Fibroblast of mammary gland (primary cell): ENCODE measurements at regions not wholly inside any gene's neighbourhood (a gene's known extent, or its start where the extent isn't known, plus 50 kb on each side); places are given as distances from the start of the nearest gene placed in this dataset.
A peak's percentile ranks its signal among the peaks of the same experiment; 100 is the strongest.

Experiments
- DNase-seq: peaks from one replicate; pipeline ENCODE4 v3.0.0-alpha.2; 2010; ENCODE audit warnings: low read depth
- H3K4me3 ChIP-seq: 2 replicates; pipeline ENCODE4 v1.5.1; 2011; ENCODE audit warnings: low read depth, mild to moderate bottlenecking, low read length, moderate library complexity; ENCODE audit not compliant: control insufficient read depth
- CTCF ChIP-seq: conservative IDR thresholded peaks from 2 replicates; pipeline ENCODE4 v1.5.1; 2011; ENCODE audit warnings: low read depth, low read length, inconsistent platforms; ENCODE audit not compliant: control insufficient read depth, insufficient read depth

GRCh38 chr12:108454539-108455139 is 60.4 kb upstream of the FICD start:
- DNase-seq, result no peak
- no peak for TF ChIP-seq CTCF
- H3K4me3 ChIP-seq, result no peak overlapping the region

GRCh38 chr12:108449478-108449877 is 65.6 kb upstream of the FICD start:
- no peak for DNase-seq
- no peak overlapping the region for H3K4me3 ChIP-seq
- no peak for TF ChIP-seq CTCF

GRCh38 chr12:108448246-108448645 is 66.8 kb upstream of the FICD start:
- no peak for TF ChIP-seq CTCF
- no peak overlapping the region for H3K4me3 ChIP-seq
- no peak for DNase-seq

GRCh38 chr12:108447168-108447832 is 67.8 kb upstream of the FICD start:
- no peak overlapping the region for H3K4me3 ChIP-seq
- peak; percentile 59 for DNase-seq
- no peak for TF ChIP-seq CTCF

- H3K4me3 ChIP-seq, result no peak overlapping the region
- DNase-seq, result peak; percentile 18
- TF ChIP-seq CTCF, result no peak
Measured at GRCh38 chr12:108446766-108447165, 68.3 kb upstream of the FICD start.

GRCh38 chr12:108442910-108443309 is 72.2 kb upstream of the FICD start:
- no peak overlapping the region for H3K4me3 ChIP-seq
- DNase-seq, result no peak
- TF ChIP-seq CTCF, result no peak

- no peak for DNase-seq
- no peak overlapping the region for H3K4me3 ChIP-seq
- no peak for TF ChIP-seq CTCF
Measured at GRCh38 chr12:108442067-108442466, 73.0 kb upstream of the FICD start.
